ENCODE measurements at regions not wholly inside any gene's neighbourhood (a gene's known extent, or its start where the extent isn't known, plus 50 kb on each side); places are given as distances from the start of the nearest gene placed in this dataset.

DNA sequence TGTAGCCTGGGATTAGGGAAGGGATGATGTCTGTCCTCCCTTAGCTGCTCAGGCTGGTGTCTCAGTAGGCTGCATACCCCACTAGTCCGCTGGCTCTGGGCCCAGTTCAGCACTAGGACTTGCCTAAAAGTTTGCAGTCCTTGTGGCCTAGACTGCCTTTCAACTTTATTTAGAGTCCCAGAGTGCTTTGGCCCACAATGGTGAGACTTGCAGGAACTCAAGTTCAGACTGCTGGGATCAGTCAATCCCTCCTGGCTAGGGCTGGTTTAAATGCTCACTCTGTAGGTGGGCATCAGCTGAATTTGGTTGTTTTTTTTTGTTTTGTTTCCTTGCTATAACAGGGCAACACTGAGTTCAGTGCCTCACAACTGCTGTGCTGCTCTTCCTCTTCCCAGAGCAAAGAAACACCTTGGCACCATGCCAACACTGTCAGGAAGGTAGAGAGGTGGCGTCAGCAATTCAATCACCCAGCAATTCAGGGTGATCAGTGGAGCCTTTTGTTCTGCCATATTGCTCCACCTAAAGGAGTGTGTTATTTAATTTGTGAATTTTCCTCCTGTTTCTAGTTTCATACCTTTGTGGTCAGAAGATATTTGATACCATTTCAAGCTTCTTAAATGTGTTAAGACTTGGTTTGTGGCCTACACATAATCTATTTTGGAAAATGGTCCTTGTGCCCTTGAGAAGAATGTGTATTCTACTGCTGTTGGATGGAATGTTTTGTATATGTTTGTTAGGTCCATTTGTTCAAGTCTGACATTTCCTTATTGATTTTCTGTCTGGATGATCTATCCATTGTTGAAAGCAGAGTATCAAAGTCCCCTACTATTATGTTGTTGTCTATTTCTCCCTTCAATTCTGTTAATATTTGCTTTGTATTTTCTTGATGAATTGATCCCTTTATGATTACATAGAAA, 284.0 kb upstream of the PMFBP1 start:
- TF ChIP-seq, protein P1, sequence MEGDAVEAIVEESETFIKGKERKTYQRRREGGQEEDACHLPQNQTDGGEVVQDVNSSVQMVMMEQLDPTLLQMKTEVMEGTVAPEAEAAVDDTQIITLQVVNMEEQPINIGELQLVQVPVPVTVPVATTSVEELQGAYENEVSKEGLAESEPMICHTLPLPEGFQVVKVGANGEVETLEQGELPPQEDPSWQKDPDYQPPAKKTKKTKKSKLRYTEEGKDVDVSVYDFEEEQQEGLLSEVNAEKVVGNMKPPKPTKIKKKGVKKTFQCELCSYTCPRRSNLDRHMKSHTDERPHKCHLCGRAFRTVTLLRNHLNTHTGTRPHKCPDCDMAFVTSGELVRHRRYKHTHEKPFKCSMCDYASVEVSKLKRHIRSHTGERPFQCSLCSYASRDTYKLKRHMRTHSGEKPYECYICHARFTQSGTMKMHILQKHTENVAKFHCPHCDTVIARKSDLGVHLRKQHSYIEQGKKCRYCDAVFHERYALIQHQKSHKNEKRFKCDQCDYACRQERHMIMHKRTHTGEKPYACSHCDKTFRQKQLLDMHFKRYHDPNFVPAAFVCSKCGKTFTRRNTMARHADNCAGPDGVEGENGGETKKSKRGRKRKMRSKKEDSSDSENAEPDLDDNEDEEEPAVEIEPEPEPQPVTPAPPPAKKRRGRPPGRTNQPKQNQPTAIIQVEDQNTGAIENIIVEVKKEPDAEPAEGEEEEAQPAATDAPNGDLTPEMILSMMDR (IDR thresholded peaks at IDR 0.05; ENCODE audit: insufficient read depth, low read length) = no peak
- no peak for TF ChIP-seq POLR2AphosphoS5 (IDR thresholded peaks at IDR 0.05; ENCODE audit: low read depth)
- TF ChIP-seq, protein P2, sequence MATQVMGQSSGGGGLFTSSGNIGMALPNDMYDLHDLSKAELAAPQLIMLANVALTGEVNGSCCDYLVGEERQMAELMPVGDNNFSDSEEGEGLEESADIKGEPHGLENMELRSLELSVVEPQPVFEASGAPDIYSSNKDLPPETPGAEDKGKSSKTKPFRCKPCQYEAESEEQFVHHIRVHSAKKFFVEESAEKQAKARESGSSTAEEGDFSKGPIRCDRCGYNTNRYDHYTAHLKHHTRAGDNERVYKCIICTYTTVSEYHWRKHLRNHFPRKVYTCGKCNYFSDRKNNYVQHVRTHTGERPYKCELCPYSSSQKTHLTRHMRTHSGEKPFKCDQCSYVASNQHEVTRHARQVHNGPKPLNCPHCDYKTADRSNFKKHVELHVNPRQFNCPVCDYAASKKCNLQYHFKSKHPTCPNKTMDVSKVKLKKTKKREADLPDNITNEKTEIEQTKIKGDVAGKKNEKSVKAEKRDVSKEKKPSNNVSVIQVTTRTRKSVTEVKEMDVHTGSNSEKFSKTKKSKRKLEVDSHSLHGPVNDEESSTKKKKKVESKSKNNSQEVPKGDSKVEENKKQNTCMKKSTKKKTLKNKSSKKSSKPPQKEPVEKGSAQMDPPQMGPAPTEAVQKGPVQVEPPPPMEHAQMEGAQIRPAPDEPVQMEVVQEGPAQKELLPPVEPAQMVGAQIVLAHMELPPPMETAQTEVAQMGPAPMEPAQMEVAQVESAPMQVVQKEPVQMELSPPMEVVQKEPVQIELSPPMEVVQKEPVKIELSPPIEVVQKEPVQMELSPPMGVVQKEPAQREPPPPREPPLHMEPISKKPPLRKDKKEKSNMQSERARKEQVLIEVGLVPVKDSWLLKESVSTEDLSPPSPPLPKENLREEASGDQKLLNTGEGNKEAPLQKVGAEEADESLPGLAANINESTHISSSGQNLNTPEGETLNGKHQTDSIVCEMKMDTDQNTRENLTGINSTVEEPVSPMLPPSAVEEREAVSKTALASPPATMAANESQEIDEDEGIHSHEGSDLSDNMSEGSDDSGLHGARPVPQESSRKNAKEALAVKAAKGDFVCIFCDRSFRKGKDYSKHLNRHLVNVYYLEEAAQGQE (IDR thresholded peaks at IDR 0.05; ENCODE audit: insufficient replicate concordance, low read depth) = no peak

Data from HL-60 (cell line).